ENCODE measurements at regions not wholly inside any gene's neighbourhood (a gene's known extent, or its start where the extent isn't known, plus 50 kb on each side); places are given as distances from the start of the nearest gene placed in this dataset.

DNA sequence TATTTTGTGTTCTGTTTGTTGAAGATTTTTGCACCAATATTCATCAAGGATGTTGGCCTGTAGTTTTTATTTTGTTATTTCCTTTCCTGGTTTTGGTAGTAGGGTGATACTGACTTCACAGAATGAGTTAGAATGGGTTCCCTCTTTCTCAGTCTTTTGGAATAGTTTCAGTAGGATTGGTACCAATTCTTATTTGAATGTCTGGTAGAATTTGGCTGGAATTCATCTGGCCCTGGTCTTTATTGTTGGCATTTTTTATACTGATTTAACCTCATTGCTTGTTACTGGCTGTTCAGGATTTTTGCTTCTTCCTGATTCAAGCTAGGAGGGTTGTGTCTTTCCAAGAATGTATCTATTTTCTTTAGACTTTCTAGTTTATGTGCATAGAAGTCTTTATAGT is 263.7 kb downstream of the SOX11 start:
- POLR2A ChIA-PET = no interaction called here

GRCh38 chr2:5959836-5960820 is 267.9 kb downstream of the SOX11 start:
- H3K4me3 ChIP-seq (ENCODE audit: control extremely low read depth in 1 of 5, extremely low read depth in 1 of 5, insufficient read depth in 1 of 5, low read depth in 2 of 5, low read length in 4 of 5) = no peak overlapping the region
- no peak overlapping the region for H3K9ac ChIP-seq (ENCODE audit: low read length)
- H2AFZ ChIP-seq (ENCODE audit: insufficient read depth, low read depth, low read length, poor library complexity, severe bottlenecking) = no peak overlapping the region
- no peak overlapping the region for H3K27ac ChIP-seq (ENCODE audit: low read length in 2 of 2)
- Mint-ChIP-seq H3K4me1 (no peaks in the 10 kb centered on the region), H3K27me3 (no peaks in the 10 kb centered on the region), H3K9me3 (ENCODE audit: insufficient read depth) (no peaks in the 10 kb centered on the region), H3K27ac (no peak overlapping the region), H3K4me3 (no peak overlapping the region)
- no peaks in the 10 kb centered on the region for H4K20me1 ChIP-seq (ENCODE audit: control insufficient read depth, insufficient read depth, low read length, poor library complexity, severe bottlenecking)
- no peaks in the 10 kb centered on the region for H3K4me1 ChIP-seq (ENCODE audit: control insufficient read depth in 2 of 2, insufficient read depth in 2 of 2, low read length in 2 of 2)
- intact Hi-C loops (cut with micrococcal nuclease) = no loop called here
- ChIA-PET POLR2A (no interaction called here), CTCF (no interaction called here)
- ATAC-seq (ENCODE audit: low read depth) (no peak), DNase-seq (no peak)
- H3K4me2 ChIP-seq (replicated peaks; ENCODE audit: low read depth, low read length, poor library complexity, severe bottlenecking) = no peak overlapping the region
- 98% methylated on average over 5 of the region's 6 CpGs for WGBS (ENCODE audit: insufficient coverage)
- H3K27me3 ChIP-seq (replicated peaks in 1 of 4; ENCODE audit: control extremely low read depth in 1 of 4, control insufficient read depth in 3 of 4, insufficient read depth in 4 of 4, low read length in 3 of 4) = no peaks in the 10 kb centered on the region
- no peaks in the 10 kb centered on the region for H3K79me2 ChIP-seq (ENCODE audit: control insufficient read depth, insufficient read depth, low read length)
- H3K36me3 ChIP-seq (replicated peaks in 1 of 2; ENCODE audit: control extremely low read depth in 1 of 2, control insufficient read depth in 1 of 2, extremely low read depth in 1 of 2, insufficient read depth in 2 of 2, low read length in 1 of 2) = no peaks in the 10 kb centered on the region
- TF ChIP-seq, protein P1, sequence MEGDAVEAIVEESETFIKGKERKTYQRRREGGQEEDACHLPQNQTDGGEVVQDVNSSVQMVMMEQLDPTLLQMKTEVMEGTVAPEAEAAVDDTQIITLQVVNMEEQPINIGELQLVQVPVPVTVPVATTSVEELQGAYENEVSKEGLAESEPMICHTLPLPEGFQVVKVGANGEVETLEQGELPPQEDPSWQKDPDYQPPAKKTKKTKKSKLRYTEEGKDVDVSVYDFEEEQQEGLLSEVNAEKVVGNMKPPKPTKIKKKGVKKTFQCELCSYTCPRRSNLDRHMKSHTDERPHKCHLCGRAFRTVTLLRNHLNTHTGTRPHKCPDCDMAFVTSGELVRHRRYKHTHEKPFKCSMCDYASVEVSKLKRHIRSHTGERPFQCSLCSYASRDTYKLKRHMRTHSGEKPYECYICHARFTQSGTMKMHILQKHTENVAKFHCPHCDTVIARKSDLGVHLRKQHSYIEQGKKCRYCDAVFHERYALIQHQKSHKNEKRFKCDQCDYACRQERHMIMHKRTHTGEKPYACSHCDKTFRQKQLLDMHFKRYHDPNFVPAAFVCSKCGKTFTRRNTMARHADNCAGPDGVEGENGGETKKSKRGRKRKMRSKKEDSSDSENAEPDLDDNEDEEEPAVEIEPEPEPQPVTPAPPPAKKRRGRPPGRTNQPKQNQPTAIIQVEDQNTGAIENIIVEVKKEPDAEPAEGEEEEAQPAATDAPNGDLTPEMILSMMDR (IDR thresholded peaks at IDR 0.05) = no peak
- TF ChIP-seq EZH2 (IDR thresholded peaks at IDR 0.05; ENCODE audit: borderline replicate concordance, insufficient read depth, low read depth, low read length, poor library complexity, severe bottlenecking) = no peak
- peaks cover 0 to 10% (median 0%) of the 10 kb centered on the region in 3 donors for H3K9me3 ChIP-seq (ENCODE audit: control extremely low read depth in 1 of 3, control insufficient read depth in 2 of 3, insufficient read depth in 1 of 3, low read length in 2 of 3)

More for the DNA sequence above, 263.7 kb downstream of the SOX11 start:
- ATAC-seq (ENCODE audit: low read depth) (no peak), DNase-seq (no peak)
- peaks cover 0 to 12% (median 0%) of the 10 kb centered on the region in 3 donors for H3K9me3 ChIP-seq (ENCODE audit: control extremely low read depth in 1 of 3, control insufficient read depth in 2 of 3, insufficient read depth in 1 of 3, low read length in 2 of 3)
- no peak overlapping the region for H3K9ac ChIP-seq (ENCODE audit: low read length)
- H3K4me3 Mint-ChIP-seq = no peak overlapping the region
- intact Hi-C loops (cut with micrococcal nuclease) = no loop called here
- no peaks in the 10 kb centered on the region for H3K27me3 Mint-ChIP-seq
- H3K4me1 Mint-ChIP-seq = no peaks in the 10 kb centered on the region
- no peak overlapping the region for H3K27ac Mint-ChIP-seq
- no peaks in the 10 kb centered on the region for H3K4me1 ChIP-seq (ENCODE audit: control insufficient read depth in 2 of 2, insufficient read depth in 2 of 2, low read length in 2 of 2)
- H3K36me3 ChIP-seq (replicated peaks in 1 of 2; ENCODE audit: control extremely low read depth in 1 of 2, control insufficient read depth in 1 of 2, extremely low read depth in 1 of 2, insufficient read depth in 2 of 2, low read length in 1 of 2) = no peaks in the 10 kb centered on the region
- H3K79me2 ChIP-seq (ENCODE audit: control insufficient read depth, insufficient read depth, low read length) = no peaks in the 10 kb centered on the region
- H3K9me3 Mint-ChIP-seq (ENCODE audit: insufficient read depth) = peaks cover 2% of the 10 kb centered on the region
- H2AFZ ChIP-seq (ENCODE audit: insufficient read depth, low read depth, low read length, poor library complexity, severe bottlenecking) = no peak overlapping the region
- TF ChIP-seq, protein P1 (IDR thresholded peaks at IDR 0.05) = no peak
- TF ChIP-seq EZH2 (IDR thresholded peaks at IDR 0.05; ENCODE audit: borderline replicate concordance, insufficient read depth, low read depth, low read length, poor library complexity, severe bottlenecking) = no peak
- no peak overlapping the region for H3K27ac ChIP-seq (ENCODE audit: low read length in 2 of 2)
- CTCF ChIA-PET = no interaction called here
- no peak overlapping the region for H3K4me3 ChIP-seq (ENCODE audit: control extremely low read depth in 1 of 5, extremely low read depth in 1 of 5, insufficient read depth in 1 of 5, low read depth in 2 of 5, low read length in 4 of 5)
- H4K20me1 ChIP-seq (ENCODE audit: control insufficient read depth, insufficient read depth, low read length, poor library complexity, severe bottlenecking) = no peaks in the 10 kb centered on the region
- no peak overlapping the region for H3K4me2 ChIP-seq (replicated peaks; ENCODE audit: low read depth, low read length, poor library complexity, severe bottlenecking)
- no peaks in the 10 kb centered on the region for H3K27me3 ChIP-seq (replicated peaks in 1 of 4; ENCODE audit: control extremely low read depth in 1 of 4, control insufficient read depth in 3 of 4, insufficient read depth in 4 of 4, low read length in 3 of 4)

Measured in B cell (primary cell).